ENCODE measurements at regions not wholly inside any gene's neighbourhood (a gene's known extent, or its start where the extent isn't known, plus 50 kb on each side); places are given as distances from the start of the nearest gene placed in this dataset.

GRCh38 chr2:226600184-226600583 lies 199.4 kb downstream of the IRS1 start:
- no peak for TF ChIP-seq CTCF (conservative IDR thresholded peaks at IDR 0.05; ENCODE audit: control insufficient read depth, insufficient read depth, low read depth, low read length)
- no peak overlapping the region for H3K4me3 ChIP-seq (ENCODE audit: control insufficient read depth, low read depth, low read length)
- DNase-seq (ENCODE audit: low read depth): no peak

GRCh38 chr2:226589043-226589442 lies 210.6 kb downstream of the IRS1 start:
- H3K4me3 ChIP-seq (ENCODE audit: control insufficient read depth, low read depth, low read length): no peak overlapping the region
- no peak for DNase-seq (ENCODE audit: low read depth)

GRCh38 chr2:226585130-226585561 lies 214.5 kb downstream of the IRS1 start:
- no peak overlapping the region for H3K4me3 ChIP-seq (ENCODE audit: control insufficient read depth, low read depth, low read length)
- TF ChIP-seq CTCF (conservative IDR thresholded peaks at IDR 0.05; ENCODE audit: control insufficient read depth, insufficient read depth, low read depth, low read length): no peak
- no peak for DNase-seq (ENCODE audit: low read depth)

More at GRCh38 chr2:226589043-226589442, 210.6 kb downstream of the IRS1 start:
- no peak for TF ChIP-seq CTCF (conservative IDR thresholded peaks at IDR 0.05; ENCODE audit: control insufficient read depth, insufficient read depth, low read depth, low read length)

GRCh38 chr2:226584518-226585055 lies 215.0 kb downstream of the IRS1 start:
- H3K4me3 ChIP-seq (ENCODE audit: control insufficient read depth, low read depth, low read length): no peak overlapping the region
- TF ChIP-seq CTCF (conservative IDR thresholded peaks at IDR 0.05; ENCODE audit: control insufficient read depth, insufficient read depth, low read depth, low read length): no peak
- no peak for DNase-seq (ENCODE audit: low read depth)

GRCh38 chr2:226583715-226584114 lies 215.9 kb downstream of the IRS1 start:
- no peak for TF ChIP-seq CTCF (conservative IDR thresholded peaks at IDR 0.05; ENCODE audit: control insufficient read depth, insufficient read depth, low read depth, low read length)
- H3K4me3 ChIP-seq (ENCODE audit: control insufficient read depth, low read depth, low read length): no peak overlapping the region
- DNase-seq (ENCODE audit: low read depth): peak; percentile 81

- H3K4me3 ChIP-seq (ENCODE audit: control insufficient read depth, low read depth, low read length): no peak overlapping the region
- no peak for TF ChIP-seq CTCF (conservative IDR thresholded peaks at IDR 0.05; ENCODE audit: control insufficient read depth, insufficient read depth, low read depth, low read length)
- DNase-seq (ENCODE audit: low read depth): no peak
Observed at GRCh38 chr2:226581661-226582060, 218.0 kb downstream of the IRS1 start.

GRCh38 chr2:226581004-226581403 lies 218.6 kb downstream of the IRS1 start:
- H3K4me3 ChIP-seq (ENCODE audit: control insufficient read depth, low read depth, low read length): no peak overlapping the region
- TF ChIP-seq CTCF (conservative IDR thresholded peaks at IDR 0.05; ENCODE audit: control insufficient read depth, insufficient read depth, low read depth, low read length): no peak
- DNase-seq (ENCODE audit: low read depth): no peak
